HepG2 (cell line): ENCODE measurements at regions not wholly inside any gene's neighbourhood (a gene's known extent, or its start where the extent isn't known, plus 50 kb on each side); places are given as distances from the start of the nearest gene placed in this dataset.

Experiments
- ATAC-seq: fragments of 200-7000 bp; cut with Tn5 transposase; 3 replicates; pipeline ENCODE4 v1.9.1; 2020; ENCODE audit warnings: mild to moderate bottlenecking, moderate library complexity
- BruUV-seq: library from RNA; stranded (reverse); fragments of 400-500 nt; replicated peaks from 2 replicates; lab custom pipeline; 2021; lab: Mats Ljungman, UMichigan
- CTCF ChIA-PET: fragments of 300-600 bp; formaldehyde crosslinking; extraction: SDS; loops from one replicate; lab custom pipeline; 2021; ENCODE audit warnings: low total read pairs, inconsistent platforms, low intra/inter-chr PET ratio; lab: Yijun Ruan, JAX
- POLR2A ChIA-PET: fragments of 350-600 bp; sonication (Branson Sonifier 250); formaldehyde crosslinking; loops from one replicate; lab custom pipeline; 2020; ENCODE audit warnings: antibody characterized with exemption, inconsistent platforms; lab: Yijun Ruan, JAX
- DNase-seq: peaks from one replicate; pipeline ENCODE4 v3.0.0-alpha.2; 2015; ENCODE audit warnings: low spot score
- FAIRE-seq: peaks from 3 replicates; lab custom pipeline; 2011; peaks lifted over from hg19 to GRCh38; lab: Jason Lieb, UNC
- H2AFZ ChIP-seq: one replicate; pipeline ENCODE4 v1.6.1; 2011; ENCODE audit warnings: low read length, inconsistent platforms
- H3K27ac ChIP-seq: fragments of 300-600 bp; 3 replicates; pipeline ENCODE4 v1.8.0; 2011; ENCODE audit warnings: mixed run types, mild to moderate bottlenecking, mixed read lengths, low read length, inconsistent platforms; ENCODE audit not compliant: insufficient read depth; ENCODE audit errors: extremely low read length
- H3K27me3 ChIP-seq, 2 experiments: fragments of 200-600 bp in 1 of 2; 2 replicates in 1 of 2; 3 replicates in 1 of 2; pipeline versions ENCODE4 v1.6.0 to v1.8.0; 2011; ENCODE audit warnings: low read length in 2 of 2, mild to moderate bottlenecking in 2 of 2, moderate library complexity in 2 of 2, inconsistent platforms in 1 of 2; ENCODE audit not compliant: insufficient read depth in 2 of 2, control insufficient read depth in 1 of 2
- H3K36me3 ChIP-seq, 2 experiments: fragments of 200-600 bp in 1 of 2; replicated peaks in 1 of 2; 2 replicates in 1 of 2; 3 replicates in 1 of 2; pipeline versions ENCODE4 v1.5.1 to v1.8.0; 2011; ENCODE audit warnings: low read length in 2 of 2, inconsistent platforms in 1 of 2; ENCODE audit not compliant: insufficient read depth in 2 of 2, control insufficient read depth in 1 of 2
- H3K4me1 ChIP-seq: 2 replicates; pipeline ENCODE4 v1.5.1; 2012; ENCODE audit warnings: low read length, inconsistent platforms; ENCODE audit not compliant: insufficient read depth
- H3K4me2 ChIP-seq: 2 replicates; pipeline ENCODE4 v1.6.0; 2011; ENCODE audit warnings: low read depth, low read length, inconsistent platforms
- H3K4me3 ChIP-seq, 3 experiments: fragments of 200-600 bp in 1 of 3; sonication (generic), shearing (Covaris generic) in 1 of 3; replicated peaks in 1 of 3; 2 replicates each; pipeline ENCODE4 v1.5.1; 2011 to 2016; ENCODE audit warnings: low read length in 3 of 3, inconsistent platforms in 2 of 3, low read depth in 2 of 3, mild to moderate bottlenecking in 2 of 3, control low read depth in 1 of 3, mixed read lengths in 1 of 3; ENCODE audit not compliant: insufficient read depth in 1 of 3
- H3K79me2 ChIP-seq: one replicate; pipeline ENCODE4 v1.6.1; 2011; ENCODE audit warnings: low read length, inconsistent platforms; ENCODE audit not compliant: insufficient read depth
- H3K9ac ChIP-seq: 2 replicates; pipeline ENCODE4 v1.6.0; 2011; ENCODE audit warnings: mild to moderate bottlenecking, low read depth, low read length, inconsistent platforms; ENCODE audit not compliant: insufficient read depth
- H3K9me3 ChIP-seq: 2 replicates; pipeline ENCODE4 v1.5.1; 2012; ENCODE audit warnings: mild to moderate bottlenecking, low read length
- H4K20me1 ChIP-seq: 2 replicates; pipeline ENCODE4 v1.6.0; 2011; ENCODE audit warnings: inconsistent platforms, mild to moderate bottlenecking, low read length, moderate library complexity; ENCODE audit not compliant: insufficient read depth
- JUNB ChIP-seq: sonication (generic); formaldehyde crosslinking; IDR thresholded peaks from 2 replicates; pipeline ENCODE4 v1.8.0; 2022; ENCODE audit warnings: missing genetic modification reagents, mild to moderate bottlenecking, borderline replicate concordance
- KLF11 ChIP-seq: IDR thresholded peaks from 2 replicates; pipeline ENCODE4 v1.6.1; 2016; ENCODE audit warnings: missing compliant biosample characterization
- LCORL ChIP-seq, 2 experiments: fragments of 450-650 bp in 1 of 2; sonication (generic) in 1 of 2; formaldehyde crosslinking in 1 of 2; IDR thresholded peaks; 2 replicates each; pipeline versions ENCODE4 v1.5.0 to v1.6.1; 2017 to 2020; ENCODE audit warnings: antibody characterized with exemption in 1 of 2, missing genetic modification reagents in 1 of 2
- MAFK ChIP-seq, 2 experiments: IDR thresholded peaks in 1 of 2; conservative IDR thresholded peaks in 1 of 2; 2 replicates each; pipeline ENCODE4 v1.6.1; 2011; ENCODE audit warnings: improper control_type of control experiment in 2 of 2, low read length in 2 of 2
- NR2C2 ChIP-seq: sonication (generic); formaldehyde crosslinking; IDR thresholded peaks from 2 replicates; pipeline ENCODE4 v1.4.0; 2020; ENCODE audit warnings: missing genetic modification reagents, mild to moderate bottlenecking, moderate library complexity, borderline replicate concordance
- SNAPC2 ChIP-seq: sonication (generic); formaldehyde crosslinking; IDR thresholded peaks from 2 replicates; pipeline ENCODE4 v1.8.1; 2022; ENCODE audit warnings: mild to moderate bottlenecking, missing genetic modification reagents
- ZFP36L1 ChIP-seq: sonication (generic); formaldehyde crosslinking; IDR thresholded peaks from 2 replicates; pipeline ENCODE4 v1.8.0; 2022; ENCODE audit warnings: mild to moderate bottlenecking, missing genetic modification reagents, moderate library complexity
- ZNF337 ChIP-seq: sonication (generic); formaldehyde crosslinking; IDR thresholded peaks from 2 replicates; pipeline ENCODE4 v1.5.1; 2020; ENCODE audit warnings: missing genetic modification reagents, low read depth, mild to moderate bottlenecking, borderline replicate concordance
- ZNF775 ChIP-seq: sonication (generic); formaldehyde crosslinking; IDR thresholded peaks from 2 replicates; pipeline ENCODE4 v1.4.0; 2020; ENCODE audit warnings: missing genetic modification reagents, mild to moderate bottlenecking, moderate library complexity, borderline replicate concordance
- WGBS: methylation state at CpG from one replicate; pipeline ENCODE4 v1.1.6; 2017; ENCODE audit warnings: low lambda C conversion rate; 5-methylcytosine and 5-hydroxymethylcytosine counted together
- in situ Hi-C: cut with HindIII; loops from 2 replicates; pipeline ENCODE4 v1.10.0; 2017; ENCODE audit warnings: low pct_unique_long_range_greater_than_20kb; ENCODE audit not compliant: extremely low pct_ligation_motif_present
- intact Hi-C: fragments of 100-400 bp; cut with micrococcal nuclease; formaldehyde crosslinking; loops from one replicate; pipeline ENCODE4 v1.10.0; 2022; ENCODE audit not compliant: unreplicated experiment
- TF ChIP-seq, protein P1 (sequence below): sonication (generic); formaldehyde crosslinking; IDR thresholded peaks from one replicate; pipeline ENCODE4 v1.5.1; 2020; ENCODE audit warnings: mild to moderate bottlenecking, missing genetic modification reagents; ENCODE audit errors: not compliant biosample characterization
- TF ChIP-seq, protein P2 (sequence below): sonication (generic); IDR thresholded peaks from 2 replicates; pipeline ENCODE4 v1.6.1; 2016; ENCODE audit warnings: low read depth, borderline replicate concordance
- TF ChIP-seq, protein P3 (sequence below): sonication (generic); formaldehyde crosslinking; IDR thresholded peaks from 2 replicates; pipeline ENCODE4 v1.8.1; 2023; ENCODE audit warnings: mild to moderate bottlenecking, missing genetic modification reagents

DNA sequence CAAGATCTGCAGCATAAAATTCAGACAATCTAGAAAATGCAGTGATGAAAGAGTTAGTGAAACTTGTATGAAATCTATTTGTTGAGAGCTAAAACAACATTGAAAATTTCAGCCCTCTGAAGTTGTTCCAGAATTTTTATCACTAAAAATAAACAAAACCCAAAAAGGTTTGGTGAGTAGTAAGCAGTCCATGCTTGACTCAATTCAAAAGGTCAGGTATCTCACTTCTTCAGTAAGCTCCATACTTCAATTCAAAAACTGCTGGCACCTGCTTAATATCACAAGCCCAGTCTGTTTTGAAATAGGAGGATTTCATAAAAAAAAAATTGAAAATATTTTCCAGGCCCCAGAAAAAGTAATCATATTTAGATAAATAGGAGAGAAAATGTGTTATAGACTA is 894.4 kb downstream of the SLITRK5 start (continued):
- TF ChIP-seq, protein P1, sequence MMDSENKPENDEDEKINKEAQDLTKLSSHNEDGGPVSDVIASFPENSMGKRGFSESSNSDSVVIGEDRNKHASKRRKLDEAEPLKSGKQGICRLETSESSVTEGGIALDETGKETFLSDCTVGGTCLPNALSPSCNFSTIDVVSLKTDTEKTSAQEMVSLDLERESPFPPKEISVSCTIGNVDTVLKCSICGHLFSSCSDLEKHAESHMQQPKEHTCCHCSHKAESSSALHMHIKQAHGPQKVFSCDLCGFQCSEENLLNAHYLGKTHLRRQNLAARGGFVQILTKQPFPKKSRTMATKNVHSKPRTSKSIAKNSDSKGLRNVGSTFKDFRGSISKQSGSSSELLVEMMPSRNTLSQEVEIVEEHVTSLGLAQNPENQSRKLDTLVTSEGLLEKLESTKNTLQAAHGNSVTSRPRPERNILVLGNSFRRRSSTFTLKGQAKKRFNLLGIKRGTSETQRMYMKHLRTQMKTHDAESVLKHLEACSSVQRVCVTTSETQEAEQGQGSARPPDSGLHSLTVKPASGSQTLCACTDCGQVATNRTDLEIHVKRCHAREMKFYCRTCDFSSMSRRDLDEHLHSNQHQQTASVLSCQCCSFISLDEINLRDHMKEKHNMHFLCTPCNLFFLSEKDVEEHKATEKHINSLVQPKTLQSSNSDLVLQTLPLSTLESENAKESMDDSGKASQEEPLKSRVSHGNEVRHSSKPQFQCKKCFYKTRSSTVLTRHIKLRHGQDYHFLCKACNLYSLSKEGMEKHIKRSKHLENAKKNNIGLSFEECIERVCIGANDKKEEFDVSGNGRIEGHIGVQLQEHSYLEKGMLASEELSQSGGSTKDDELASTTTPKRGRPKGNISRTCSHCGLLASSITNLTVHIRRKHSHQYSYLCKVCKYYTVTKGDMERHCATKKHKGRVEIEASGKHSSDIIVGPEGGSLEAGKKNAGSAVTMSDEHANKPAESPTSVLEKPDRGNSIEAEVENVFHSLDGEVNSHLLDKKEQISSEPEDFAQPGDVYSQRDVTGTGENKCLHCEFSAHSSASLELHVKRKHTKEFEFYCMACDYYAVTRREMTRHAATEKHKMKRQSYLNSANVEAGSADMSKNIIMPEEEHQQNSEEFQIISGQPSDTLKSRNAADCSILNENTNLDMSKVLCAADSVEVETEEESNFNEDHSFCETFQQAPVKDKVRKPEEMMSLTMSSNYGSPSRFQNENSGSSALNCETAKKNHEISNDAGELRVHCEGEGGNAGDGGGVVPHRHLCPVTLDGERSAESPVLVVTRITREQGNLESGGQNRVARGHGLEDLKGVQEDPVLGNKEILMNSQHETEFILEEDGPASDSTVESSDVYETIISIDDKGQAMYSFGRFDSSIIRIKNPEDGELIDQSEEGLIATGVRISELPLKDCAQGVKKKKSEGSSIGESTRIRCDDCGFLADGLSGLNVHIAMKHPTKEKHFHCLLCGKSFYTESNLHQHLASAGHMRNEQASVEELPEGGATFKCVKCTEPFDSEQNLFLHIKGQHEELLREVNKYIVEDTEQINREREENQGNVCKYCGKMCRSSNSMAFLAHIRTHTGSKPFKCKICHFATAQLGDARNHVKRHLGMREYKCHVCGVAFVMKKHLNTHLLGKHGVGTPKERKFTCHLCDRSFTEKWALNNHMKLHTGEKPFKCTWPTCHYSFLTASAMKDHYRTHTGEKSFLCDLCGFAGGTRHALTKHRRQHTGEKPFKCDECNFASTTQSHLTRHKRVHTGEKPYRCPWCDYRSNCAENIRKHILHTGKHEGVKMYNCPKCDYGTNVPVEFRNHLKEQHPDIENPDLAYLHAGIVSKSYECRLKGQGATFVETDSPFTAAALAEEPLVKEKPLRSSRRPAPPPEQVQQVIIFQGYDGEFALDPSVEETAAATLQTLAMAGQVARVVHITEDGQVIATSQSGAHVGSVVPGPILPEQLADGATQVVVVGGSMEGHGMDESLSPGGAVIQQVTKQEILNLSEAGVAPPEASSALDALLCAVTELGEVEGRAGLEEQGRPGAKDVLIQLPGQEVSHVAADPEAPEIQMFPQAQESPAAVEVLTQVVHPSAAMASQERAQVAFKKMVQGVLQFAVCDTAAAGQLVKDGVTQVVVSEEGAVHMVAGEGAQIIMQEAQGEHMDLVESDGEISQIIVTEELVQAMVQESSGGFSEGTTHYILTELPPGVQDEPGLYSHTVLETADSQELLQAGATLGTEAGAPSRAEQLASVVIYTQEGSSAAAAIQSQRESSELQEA (CRISPR knock-in tag) = no peak
- TF ChIP-seq KLF11 (CRISPR knock-in tag) = no peak
- TF ChIP-seq, all 625 proteins: peak for 0

DNA sequence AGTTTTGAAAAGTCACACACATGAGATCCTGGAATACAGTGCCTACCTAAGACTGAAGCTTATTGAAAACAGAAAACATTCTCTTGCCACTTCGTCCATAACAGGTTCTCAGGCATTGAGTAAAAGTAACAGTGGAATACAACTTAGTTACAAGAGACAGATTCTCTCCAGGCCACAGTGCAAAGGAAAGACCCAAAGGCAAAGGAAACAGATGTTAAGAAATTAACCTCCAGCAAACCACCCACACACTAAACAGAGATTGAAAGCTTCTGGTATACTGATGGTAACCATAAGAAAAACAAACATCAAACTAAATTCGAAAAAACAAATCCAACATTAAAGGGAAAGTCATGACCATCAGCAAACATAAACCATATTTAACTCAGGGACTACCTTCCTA is 914.7 kb downstream of the SLITRK5 start:
- no peaks in the 10 kb centered on the region for H3K27me3 ChIP-seq
- H2AFZ ChIP-seq = no peak overlapping the region
- no peak overlapping the region for H3K4me3 ChIP-seq
- no peaks in the 10 kb centered on the region for H3K79me2 ChIP-seq
- H3K27ac ChIP-seq = no peak overlapping the region
- no peak overlapping the region for H3K4me2 ChIP-seq
- no peak overlapping the region for H3K9ac ChIP-seq
- no TSS peak for BruUV-seq
- POLR2A ChIA-PET = no interaction called here
- CTCF ChIA-PET = no interaction called here
- intact Hi-C loops = no loop called here
- in situ Hi-C loops = no loop called here
- no peak for DNase-seq
- FAIRE-seq = no peak
- no peaks in the 10 kb centered on the region for H4K20me1 ChIP-seq
- 0% methylated on average over 2 of the region's 2 CpGs for WGBS
- H3K4me1 ChIP-seq = no peaks in the 10 kb centered on the region
- ATAC-seq = no peak
- H3K36me3 ChIP-seq = no peaks in the 10 kb centered on the region
- peaks cover 55% of the 10 kb centered on the region for H3K9me3 ChIP-seq
- TF ChIP-seq, protein P2, sequence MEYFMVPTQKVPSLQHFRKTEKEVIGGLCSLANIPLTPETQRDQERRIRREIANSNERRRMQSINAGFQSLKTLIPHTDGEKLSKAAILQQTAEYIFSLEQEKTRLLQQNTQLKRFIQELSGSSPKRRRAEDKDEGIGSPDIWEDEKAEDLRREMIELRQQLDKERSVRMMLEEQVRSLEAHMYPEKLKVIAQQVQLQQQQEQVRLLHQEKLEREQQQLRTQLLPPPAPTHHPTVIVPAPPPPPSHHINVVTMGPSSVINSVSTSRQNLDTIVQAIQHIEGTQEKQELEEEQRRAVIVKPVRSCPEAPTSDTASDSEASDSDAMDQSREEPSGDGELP = no peak
- TF ChIP-seq ZNF337 (CRISPR knock-in tag) (no peak), MAFK (conservative IDR thresholded peaks at IDR 0.05 in 1 of 2, IDR thresholded peaks at IDR 0.05 in 1 of 2; ENCODE audit: low read length in 2 of 2) (no peak), ZNF775 (CRISPR knock-in tag) (no peak), SNAPC2 (CRISPR knock-in tag) (no peak), LCORL (IDR thresholded peaks at IDR 0.05) (no peak), LCORL (CRISPR knock-in tag; IDR thresholded peaks at IDR 0.05) (no peak), ZFP36L1 (no peak), JUNB (CRISPR knock-in tag) (no peak), NR2C2 (CRISPR knock-in tag) (no peak)
- TF ChIP-seq, protein P3, sequence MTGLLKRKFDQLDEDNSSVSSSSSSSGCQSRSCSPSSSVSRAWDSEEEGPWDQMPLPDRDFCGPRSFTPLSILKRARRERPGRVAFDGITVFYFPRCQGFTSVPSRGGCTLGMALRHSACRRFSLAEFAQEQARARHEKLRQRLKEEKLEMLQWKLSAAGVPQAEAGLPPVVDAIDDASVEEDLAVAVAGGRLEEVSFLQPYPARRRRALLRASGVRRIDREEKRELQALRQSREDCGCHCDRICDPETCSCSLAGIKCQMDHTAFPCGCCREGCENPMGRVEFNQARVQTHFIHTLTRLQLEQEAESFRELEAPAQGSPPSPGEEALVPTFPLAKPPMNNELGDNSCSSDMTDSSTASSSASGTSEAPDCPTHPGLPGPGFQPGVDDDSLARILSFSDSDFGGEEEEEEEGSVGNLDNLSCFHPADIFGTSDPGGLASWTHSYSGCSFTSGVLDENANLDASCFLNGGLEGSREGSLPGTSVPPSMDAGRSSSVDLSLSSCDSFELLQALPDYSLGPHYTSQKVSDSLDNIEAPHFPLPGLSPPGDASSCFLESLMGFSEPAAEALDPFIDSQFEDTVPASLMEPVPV (CRISPR knock-in tag) = no peak
